HG03342 (cell line): ENCODE measurements at regions not wholly inside any gene's neighbourhood (a gene's known extent, or its start where the extent isn't known, plus 50 kb on each side); places are given as distances from the start of the nearest gene placed in this dataset.

Source experiments
- ATAC-seq: cut with Tn5 transposase; IDR thresholded peaks from one replicate; pipeline ENCODE4 v1.9.1; 2021; ENCODE audit warnings: mild to moderate bottlenecking, moderate library complexity; ENCODE audit not compliant: unreplicated experiment

- no peak for ATAC-seq
Measured at GRCh38 chr2:731711-732110, 54.5 kb upstream of the TMEM18 start.

- ATAC-seq: no peak
Measured at GRCh38 chr2:729376-729861, 52.2 kb upstream of the TMEM18 start.

- no peak for ATAC-seq
Measured at GRCh38 chr2:728165-728564, 51.0 kb upstream of the TMEM18 start.

GRCh38 chr2:727071-727470, 49.9 kb upstream of the TMEM18 start:
- peak; percentile 81 for ATAC-seq
